Chondrocyte (in vitro differentiated cells): ENCODE measurements at regions not wholly inside any gene's neighbourhood (a gene's known extent, or its start where the extent isn't known, plus 50 kb on each side); places are given as distances from the start of the nearest gene placed in this dataset.

Experiments used
- DNase-seq: peaks from one replicate; pipeline ENCODE4 v3.0.0; 2021; ENCODE audit warnings: mixed read lengths, low spot score
- H3K27ac Mint-ChIP-seq: one replicate; pipeline ENCODE4 v1.8.0; 2021; ENCODE audit warnings: mild to moderate bottlenecking, moderate library complexity, mixed read lengths; ENCODE audit not compliant: unreplicated experiment
- H3K27me3 Mint-ChIP-seq: 2 replicates; pipeline ENCODE4 v1.8.0; 2021; ENCODE audit warnings: low read depth, mixed read lengths
- H3K36me3 Mint-ChIP-seq: 2 replicates; pipeline ENCODE4 v1.8.0; 2021; ENCODE audit warnings: low read depth, mixed read lengths
- H3K4me1 Mint-ChIP-seq: 2 replicates; pipeline ENCODE4 v1.8.0; 2021; ENCODE audit warnings: low read depth, mild to moderate bottlenecking, mixed read lengths
- H3K4me3 Mint-ChIP-seq: one replicate; pipeline ENCODE4 v1.8.0; 2021; ENCODE audit warnings: mild to moderate bottlenecking, moderate library complexity, mixed read lengths; ENCODE audit not compliant: unreplicated experiment
- H3K9me3 Mint-ChIP-seq: 2 replicates; pipeline ENCODE4 v1.8.0; 2021; ENCODE audit warnings: low read depth, mixed read lengths
- TF ChIP-seq, protein P1 (sequence below): fragments of 200-600 bp; sonication (generic); IDR thresholded peaks from 2 replicates; pipeline ENCODE4 v1.5.0; 2021; ENCODE audit warnings: antibody characterized with exemption, mild to moderate bottlenecking, moderate library complexity

DNA sequence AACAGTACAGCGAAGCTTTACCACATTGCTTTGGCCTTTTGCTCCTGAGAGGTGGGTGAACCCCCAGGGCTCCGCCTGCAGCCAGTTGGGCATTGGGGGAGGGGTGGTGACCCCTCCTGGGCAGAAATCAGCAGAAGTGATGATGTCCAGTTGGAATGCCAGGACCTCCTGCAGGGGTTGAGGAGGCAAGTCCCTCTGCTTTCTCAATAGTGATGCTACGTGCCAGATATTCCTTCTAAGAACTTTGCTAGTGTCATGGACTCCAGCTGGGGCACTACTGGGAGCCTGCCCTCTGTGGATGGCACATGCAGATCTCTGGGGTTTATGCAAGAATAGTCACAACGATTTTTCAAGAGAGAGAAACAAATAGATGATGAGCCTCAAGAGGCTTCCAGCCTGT, 95.6 kb downstream of the NDFIP1 start:
- Mint-ChIP-seq H3K4me1 (peaks cover 2% of the 10 kb centered on the region), H3K4me3 (no peak overlapping the region), H3K27me3 (peaks cover 31% of the 10 kb centered on the region), H3K9me3 (no peaks in the 10 kb centered on the region), H3K27ac (no peak overlapping the region), H3K36me3 (no peaks in the 10 kb centered on the region)
- no peak for DNase-seq
- TF ChIP-seq, protein P1, sequence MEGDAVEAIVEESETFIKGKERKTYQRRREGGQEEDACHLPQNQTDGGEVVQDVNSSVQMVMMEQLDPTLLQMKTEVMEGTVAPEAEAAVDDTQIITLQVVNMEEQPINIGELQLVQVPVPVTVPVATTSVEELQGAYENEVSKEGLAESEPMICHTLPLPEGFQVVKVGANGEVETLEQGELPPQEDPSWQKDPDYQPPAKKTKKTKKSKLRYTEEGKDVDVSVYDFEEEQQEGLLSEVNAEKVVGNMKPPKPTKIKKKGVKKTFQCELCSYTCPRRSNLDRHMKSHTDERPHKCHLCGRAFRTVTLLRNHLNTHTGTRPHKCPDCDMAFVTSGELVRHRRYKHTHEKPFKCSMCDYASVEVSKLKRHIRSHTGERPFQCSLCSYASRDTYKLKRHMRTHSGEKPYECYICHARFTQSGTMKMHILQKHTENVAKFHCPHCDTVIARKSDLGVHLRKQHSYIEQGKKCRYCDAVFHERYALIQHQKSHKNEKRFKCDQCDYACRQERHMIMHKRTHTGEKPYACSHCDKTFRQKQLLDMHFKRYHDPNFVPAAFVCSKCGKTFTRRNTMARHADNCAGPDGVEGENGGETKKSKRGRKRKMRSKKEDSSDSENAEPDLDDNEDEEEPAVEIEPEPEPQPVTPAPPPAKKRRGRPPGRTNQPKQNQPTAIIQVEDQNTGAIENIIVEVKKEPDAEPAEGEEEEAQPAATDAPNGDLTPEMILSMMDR: no peak
